ENCODE measurements at regions not wholly inside any gene's neighbourhood (a gene's known extent, or its start where the extent isn't known, plus 50 kb on each side); places are given as distances from the start of the nearest gene placed in this dataset.

DNA sequence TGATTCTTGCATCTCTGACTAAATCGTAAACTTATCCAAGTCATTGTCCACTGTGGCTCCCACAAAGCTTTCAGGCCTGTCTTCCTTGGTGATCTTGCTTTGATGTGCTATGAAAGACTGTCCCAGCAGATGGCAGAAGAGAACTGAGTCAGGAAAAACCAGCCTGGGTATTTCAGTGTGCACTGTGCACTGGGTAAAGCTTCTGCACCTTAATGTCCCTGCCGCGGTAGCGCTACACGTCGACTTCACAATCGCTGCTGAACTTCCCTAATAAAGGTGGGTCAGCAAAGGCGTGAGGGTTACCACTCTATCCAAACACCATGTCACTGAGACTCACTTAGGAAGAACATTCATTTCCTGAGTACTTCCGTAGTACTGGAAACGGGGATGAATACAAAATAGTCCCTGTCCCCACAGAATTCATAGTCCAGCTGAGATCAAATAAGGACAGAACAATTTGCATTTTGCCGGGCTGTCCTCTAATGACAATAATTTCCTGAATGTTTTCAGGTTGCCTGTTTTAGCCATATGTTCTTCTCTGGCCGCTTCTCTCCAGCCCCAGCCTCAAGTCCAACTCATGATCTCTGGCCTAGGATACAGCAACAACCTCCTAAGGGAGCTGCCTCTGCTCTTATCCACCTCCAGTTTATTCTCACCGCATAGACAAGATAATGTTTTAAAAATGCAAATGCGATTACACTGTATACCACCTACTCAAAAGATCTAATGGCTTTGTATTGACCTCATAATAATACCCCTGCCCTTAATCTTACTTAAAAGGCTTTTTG lies 83.6 kb upstream of the AKAP13 start:
- in situ Hi-C loops (cut with HindIII; ENCODE audit: low pct_unique_long_range_greater_than_20kb, low sequenced_read_pairs) = no loop called here
- DNase-seq (ENCODE audit: low read depth, low spot score) = peak; percentile 85

GRCh38 chr15:85297537-85297936 lies 82.9 kb upstream of the AKAP13 start:
- in situ Hi-C loops (cut with HindIII; ENCODE audit: low pct_unique_long_range_greater_than_20kb, low sequenced_read_pairs) = no loop called here
- DNase-seq (ENCODE audit: low read depth, low spot score) = no peak

- no peak for DNase-seq (ENCODE audit: low read depth, low spot score)
- in situ Hi-C loops (cut with HindIII; ENCODE audit: low pct_unique_long_range_greater_than_20kb, low sequenced_read_pairs) = no loop called here
Measured at GRCh38 chr15:85298366-85298765, 82.0 kb upstream of the AKAP13 start.

GRCh38 chr15:85298941-85299340 lies 81.5 kb upstream of the AKAP13 start:
- DNase-seq (ENCODE audit: low read depth, low spot score) = no peak
- in situ Hi-C loops (cut with HindIII; ENCODE audit: low pct_unique_long_range_greater_than_20kb, low sequenced_read_pairs) = no loop called here

GRCh38 chr15:85302271-85302670 lies 78.1 kb upstream of the AKAP13 start:
- DNase-seq (ENCODE audit: low read depth, low spot score) = no peak
- in situ Hi-C loops (cut with HindIII; ENCODE audit: low pct_unique_long_range_greater_than_20kb, low sequenced_read_pairs) = no loop called here

GRCh38 chr15:85305050-85305449 lies 75.4 kb upstream of the AKAP13 start:
- no peak for DNase-seq (ENCODE audit: low read depth, low spot score)
- in situ Hi-C loops (cut with HindIII; ENCODE audit: low pct_unique_long_range_greater_than_20kb, low sequenced_read_pairs) = no loop called here

DNA sequence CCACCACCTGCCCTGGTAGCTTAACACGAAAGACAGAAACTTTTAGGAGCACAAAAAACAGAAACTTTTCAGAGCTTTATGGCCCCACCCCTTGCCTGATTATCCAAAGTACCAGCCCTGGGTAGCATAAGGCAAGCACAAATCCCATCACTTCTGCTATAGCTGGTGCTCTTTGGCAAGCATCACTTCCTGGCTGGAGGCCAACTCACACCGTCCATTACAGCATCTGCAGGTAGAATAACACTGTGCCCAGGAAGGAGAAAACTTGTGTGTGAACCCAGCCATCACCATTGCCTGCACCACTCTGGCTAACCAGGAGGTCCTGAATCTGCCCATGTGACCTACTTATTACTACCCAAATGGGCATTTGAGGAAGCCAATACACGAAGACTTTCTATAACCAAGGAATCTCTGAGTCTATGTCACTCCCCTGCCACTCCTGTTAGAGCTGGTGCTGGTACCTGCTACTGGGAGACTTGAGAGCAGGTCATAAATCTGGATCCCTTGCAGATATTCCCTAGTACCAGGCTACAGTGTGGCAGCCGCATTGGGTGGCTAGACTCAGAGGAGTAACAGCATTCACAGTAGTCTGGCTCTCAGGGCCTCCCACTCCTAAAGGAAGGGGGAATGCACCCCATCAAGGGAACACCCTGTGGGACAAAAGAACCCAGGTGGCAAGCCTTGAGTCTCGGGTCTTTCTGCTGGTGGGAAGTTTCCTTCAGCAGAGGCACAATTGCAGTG lies 73.3 kb upstream of the AKAP13 start:
- in situ Hi-C loops (cut with HindIII; ENCODE audit: low pct_unique_long_range_greater_than_20kb, low sequenced_read_pairs) = no loop called here

GRCh38 chr15:85307687-85308045 lies 72.7 kb upstream of the AKAP13 start:
- in situ Hi-C loops (cut with HindIII; ENCODE audit: low pct_unique_long_range_greater_than_20kb, low sequenced_read_pairs) = no loop called here
- DNase-seq (ENCODE audit: low read depth, low spot score) = no peak

More for the DNA sequence above, 73.3 kb upstream of the AKAP13 start:
- DNase-seq (ENCODE audit: low read depth, low spot score) = no peak

DNA sequence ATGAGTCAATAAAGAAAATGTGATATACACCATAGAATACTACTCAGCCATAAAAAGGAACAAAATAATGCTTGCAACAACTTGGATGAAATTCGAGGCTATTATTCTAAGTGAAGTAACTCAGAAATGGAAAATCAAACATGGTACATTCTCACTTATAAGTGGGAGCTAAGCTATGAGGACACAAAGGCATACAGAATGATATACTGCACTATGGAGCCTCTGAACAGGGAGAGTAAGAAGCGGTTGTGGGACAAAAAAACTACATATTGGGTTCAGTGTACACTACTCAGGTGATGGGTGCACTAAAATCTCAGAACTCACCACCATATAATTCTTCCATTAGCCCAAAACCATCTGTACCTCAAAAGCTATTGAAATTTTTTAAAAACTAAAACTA lies 68.8 kb upstream of the AKAP13 start:
- in situ Hi-C loops (cut with HindIII; ENCODE audit: low pct_unique_long_range_greater_than_20kb, low sequenced_read_pairs) = no loop called here
- DNase-seq (ENCODE audit: low read depth, low spot score) = no peak

DNA sequence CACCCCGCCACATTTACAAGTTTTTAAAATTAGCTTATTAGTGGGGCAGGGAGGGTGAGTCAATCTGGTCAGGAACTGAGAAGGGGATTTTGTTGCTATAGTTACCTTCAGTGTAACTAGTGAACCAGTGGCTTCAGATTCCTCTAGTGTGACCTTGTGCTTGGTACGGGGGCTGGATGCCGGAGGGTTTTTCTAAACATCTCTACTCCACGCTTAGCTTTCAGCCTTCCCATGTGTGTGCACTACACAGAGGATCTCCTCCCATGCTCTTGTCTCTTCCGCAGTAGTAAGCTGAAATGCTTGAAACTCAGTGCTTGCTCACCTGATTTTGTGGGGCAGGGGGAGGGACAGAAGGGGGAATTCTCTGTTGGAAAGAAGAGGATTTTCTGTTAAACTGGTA lies 67.9 kb upstream of the AKAP13 start:
- in situ Hi-C loops (cut with HindIII; ENCODE audit: low pct_unique_long_range_greater_than_20kb, low sequenced_read_pairs) = no loop called here
- DNase-seq (ENCODE audit: low read depth, low spot score) = no peak

GRCh38 chr15:85312929-85313331 lies 67.5 kb upstream of the AKAP13 start:
- no peak for DNase-seq (ENCODE audit: low read depth, low spot score)
- in situ Hi-C loops (cut with HindIII; ENCODE audit: low pct_unique_long_range_greater_than_20kb, low sequenced_read_pairs) = no loop called here

- no peak for DNase-seq (ENCODE audit: low read depth, low spot score)
- in situ Hi-C loops (cut with HindIII; ENCODE audit: low pct_unique_long_range_greater_than_20kb, low sequenced_read_pairs) = no loop called here
Measured at GRCh38 chr15:85313339-85313738, 67.1 kb upstream of the AKAP13 start.

- DNase-seq (ENCODE audit: low read depth, low spot score) = no peak
- in situ Hi-C loops (cut with HindIII; ENCODE audit: low pct_unique_long_range_greater_than_20kb, low sequenced_read_pairs) = no loop called here
Measured at GRCh38 chr15:85314146-85314545, 66.3 kb upstream of the AKAP13 start.

DNA sequence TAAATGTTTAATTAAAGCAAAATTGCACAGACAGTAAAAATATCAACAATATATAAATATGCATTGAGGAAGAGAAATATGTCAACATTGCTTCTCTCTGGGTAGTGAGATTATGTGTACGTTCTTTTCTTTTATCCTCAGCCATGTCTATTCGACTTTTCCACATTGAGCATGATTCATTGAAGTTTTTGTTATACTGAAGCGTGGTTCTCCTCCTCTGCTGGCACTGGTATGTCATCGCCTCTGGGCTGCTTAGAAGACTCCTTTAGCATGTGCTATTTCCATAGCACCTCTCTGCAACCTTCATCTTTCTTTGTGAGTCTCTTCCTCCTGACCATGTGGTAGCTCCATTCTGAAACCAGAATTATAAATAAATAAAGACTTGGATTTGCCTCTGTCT lies 65.8 kb upstream of the AKAP13 start:
- DNase-seq (ENCODE audit: low read depth, low spot score) = no peak
- in situ Hi-C loops (cut with HindIII; ENCODE audit: low pct_unique_long_range_greater_than_20kb, low sequenced_read_pairs) = no loop called here

DNA sequence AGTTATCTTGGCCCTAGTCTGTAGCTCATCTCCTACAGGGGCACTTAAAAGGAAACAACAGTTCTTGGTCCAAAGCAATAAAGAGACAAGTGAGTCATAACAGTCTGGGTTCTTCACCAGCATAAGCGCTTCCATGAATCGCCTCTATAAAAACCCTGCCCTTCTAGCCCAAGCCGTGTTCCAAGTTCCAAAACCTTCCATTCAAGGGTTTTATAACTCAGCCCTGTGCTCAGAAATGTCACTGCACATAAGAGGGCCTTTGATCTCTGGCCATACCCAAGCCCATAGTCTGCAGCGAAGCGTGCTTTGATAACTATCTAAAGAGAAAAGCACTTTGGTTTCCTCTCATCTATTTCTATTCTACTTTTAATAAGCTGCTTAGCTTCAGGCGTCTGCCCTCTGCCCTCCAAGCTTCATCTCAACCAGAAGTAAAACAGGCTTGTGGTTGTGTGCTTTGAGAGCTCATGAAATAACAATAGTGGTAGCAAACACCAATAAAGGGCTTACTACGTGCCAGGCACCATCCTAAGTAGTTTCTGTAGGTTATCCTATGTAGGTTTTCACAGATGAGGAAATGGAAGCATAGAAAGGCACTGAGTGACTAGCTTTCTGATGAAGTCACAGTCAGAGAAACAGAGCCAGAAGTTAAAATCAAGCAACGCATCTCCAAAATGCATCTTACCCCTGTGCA lies 64.0 kb upstream of the AKAP13 start:
- peak; percentile 69 for DNase-seq (ENCODE audit: low read depth, low spot score)
- in situ Hi-C loops (cut with HindIII; ENCODE audit: low pct_unique_long_range_greater_than_20kb, low sequenced_read_pairs) = no loop called here

- in situ Hi-C loops (cut with HindIII; ENCODE audit: low pct_unique_long_range_greater_than_20kb, low sequenced_read_pairs) = no loop called here
- no peak for DNase-seq (ENCODE audit: low read depth, low spot score)
Measured at GRCh38 chr15:85318048-85318731, 62.2 kb upstream of the AKAP13 start.

- DNase-seq (ENCODE audit: low read depth, low spot score) = no peak
- in situ Hi-C loops (cut with HindIII; ENCODE audit: low pct_unique_long_range_greater_than_20kb, low sequenced_read_pairs) = no loop called here
Measured at GRCh38 chr15:85318732-85319076, 61.7 kb upstream of the AKAP13 start.

DNA sequence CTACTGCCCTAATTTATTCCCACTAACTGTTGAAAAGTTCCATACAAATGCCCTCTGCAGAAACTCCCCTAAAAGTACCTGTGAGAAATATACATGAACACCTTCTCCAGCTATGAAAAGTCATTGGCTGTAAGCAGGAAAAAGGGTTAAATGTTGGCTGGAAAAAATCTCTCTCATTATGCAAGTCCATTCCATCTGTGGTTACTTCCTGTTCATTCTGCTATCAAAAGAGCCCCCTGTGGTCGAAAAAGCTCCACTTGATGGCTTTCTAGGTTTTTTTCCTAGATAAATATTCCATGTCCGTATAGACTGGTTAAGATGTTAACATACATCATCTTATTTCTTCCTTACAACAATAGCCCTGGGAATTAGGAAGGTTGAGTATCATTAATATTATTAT lies 56.2 kb upstream of the AKAP13 start:
- DNase-seq (ENCODE audit: low read depth, low spot score) = no peak
- in situ Hi-C loops (cut with HindIII; ENCODE audit: low pct_unique_long_range_greater_than_20kb, low sequenced_read_pairs) = no loop called here

All from SK-MEL-5 (cell line).